ENCODE measurements at regions not wholly inside any gene's neighbourhood (a gene's known extent, or its start where the extent isn't known, plus 50 kb on each side); places are given as distances from the start of the nearest gene placed in this dataset.

DNA sequence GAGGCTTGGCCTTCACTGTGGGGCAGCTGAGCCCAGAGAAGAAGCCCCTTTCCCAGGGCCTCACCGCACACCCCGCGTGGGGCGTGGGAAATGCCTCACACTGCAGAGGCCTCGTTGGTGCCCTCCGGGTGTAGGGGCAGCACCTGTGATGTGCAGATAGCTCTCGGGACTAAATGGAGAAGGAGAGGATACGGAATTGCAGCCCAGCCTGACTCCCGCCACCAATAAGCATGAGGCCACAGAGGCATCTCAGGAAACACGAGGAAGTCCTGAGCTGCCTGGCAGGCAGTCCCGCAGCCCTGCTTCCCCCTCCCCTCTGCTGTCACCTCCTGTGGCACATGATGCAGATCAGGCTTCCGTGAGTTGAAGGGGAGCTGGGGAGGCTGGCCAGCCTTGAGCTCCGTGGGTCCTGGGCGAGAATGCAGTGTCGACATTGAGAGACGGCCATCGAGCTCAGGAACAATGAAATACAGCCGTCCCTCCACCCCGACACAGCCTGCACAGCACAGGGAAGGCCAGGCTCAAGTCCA is 59.6 kb upstream of the PPP2R2D start:
- no peak for DNase-seq

DNA sequence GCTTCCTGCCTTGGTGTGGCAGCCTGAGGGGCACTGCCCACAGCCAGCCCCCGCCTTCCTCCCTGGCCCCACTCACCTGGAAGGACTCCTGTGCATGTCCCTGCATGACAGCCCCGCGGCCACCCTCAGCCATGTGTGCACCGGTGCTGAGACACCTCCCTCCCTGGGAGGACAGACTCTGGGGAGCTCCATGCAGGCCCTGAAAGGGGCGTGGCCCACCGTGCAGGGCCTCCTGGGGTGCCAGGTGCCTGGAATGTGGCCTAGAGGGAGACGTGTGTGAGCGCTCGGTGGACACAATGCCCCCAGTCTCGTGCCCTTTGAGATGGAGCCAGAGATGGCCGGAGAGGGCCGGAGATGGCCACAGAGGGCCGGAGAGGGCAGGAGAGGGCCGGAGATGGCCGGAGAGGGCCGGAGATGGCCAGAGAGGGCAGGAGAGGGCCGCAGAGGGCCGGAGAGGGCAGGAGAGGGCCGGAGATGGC is 59.1 kb upstream of the PPP2R2D start:
- DNase-seq: no peak

GRCh38 chr10:131842351-131843088 is 58.3 kb upstream of the PPP2R2D start:
- DNase-seq: no peak

- DNase-seq: no peak
Measured at GRCh38 chr10:131843089-131843595, 57.7 kb upstream of the PPP2R2D start.

DNA sequence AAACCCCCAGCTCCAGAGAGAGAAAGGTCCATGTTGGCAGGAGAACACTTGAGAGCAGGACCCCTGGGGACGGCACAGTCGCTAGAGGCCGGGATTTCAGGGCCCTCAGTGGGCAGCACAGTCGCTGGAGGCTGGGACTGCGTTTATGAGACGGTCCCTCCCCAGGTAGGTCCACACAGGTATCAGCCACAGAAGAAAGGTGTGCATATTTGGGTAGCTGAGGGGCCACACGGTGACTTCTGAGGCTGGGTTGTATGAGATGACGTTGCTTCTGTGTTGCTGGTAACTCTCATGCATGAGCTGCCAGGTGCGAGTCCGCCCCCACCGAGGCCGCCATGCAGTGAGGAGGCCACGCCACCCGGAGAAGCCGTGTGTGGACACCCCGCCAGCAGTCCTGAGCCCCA is 56.9 kb upstream of the PPP2R2D start:
- DNase-seq: no peak

GRCh38 chr10:131844529-131845084 is 56.2 kb upstream of the PPP2R2D start:
- DNase-seq: no peak

DNA sequence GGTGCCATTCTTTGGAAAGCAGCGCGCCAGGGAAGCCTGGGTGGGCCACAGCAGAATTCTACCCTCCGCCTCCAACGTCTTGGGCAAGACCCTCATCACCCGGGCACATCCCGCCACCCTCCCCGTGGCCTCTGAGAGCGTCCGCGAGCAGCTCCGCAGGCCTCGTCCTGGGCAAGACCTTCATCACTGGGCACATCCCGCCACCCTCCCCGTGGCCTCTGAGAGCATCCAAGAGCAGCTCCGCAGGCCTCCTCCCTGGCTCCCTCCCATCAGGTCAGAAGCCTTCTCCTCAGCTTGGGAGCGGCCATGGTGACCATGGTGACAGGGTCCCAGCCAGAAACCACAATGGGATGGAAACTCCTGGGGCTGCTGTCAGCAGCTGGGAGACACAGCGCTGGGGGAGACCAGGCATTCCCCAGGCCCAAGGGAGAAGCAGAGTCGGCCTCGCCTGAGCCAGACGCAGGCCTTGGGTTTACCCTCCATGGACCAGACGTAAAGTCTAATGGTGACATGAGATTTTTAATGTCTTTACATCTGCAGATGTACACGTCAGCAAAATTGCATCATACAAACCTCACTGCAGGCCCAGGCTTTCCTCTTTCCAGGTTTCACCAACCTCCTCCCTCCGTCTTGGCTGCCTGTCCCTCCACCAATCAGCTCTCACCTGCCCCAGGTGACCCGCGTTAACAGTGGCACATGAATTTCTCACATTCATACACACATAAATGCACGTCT is 55.1 kb upstream of the PPP2R2D start:
- no peak for DNase-seq

DNA sequence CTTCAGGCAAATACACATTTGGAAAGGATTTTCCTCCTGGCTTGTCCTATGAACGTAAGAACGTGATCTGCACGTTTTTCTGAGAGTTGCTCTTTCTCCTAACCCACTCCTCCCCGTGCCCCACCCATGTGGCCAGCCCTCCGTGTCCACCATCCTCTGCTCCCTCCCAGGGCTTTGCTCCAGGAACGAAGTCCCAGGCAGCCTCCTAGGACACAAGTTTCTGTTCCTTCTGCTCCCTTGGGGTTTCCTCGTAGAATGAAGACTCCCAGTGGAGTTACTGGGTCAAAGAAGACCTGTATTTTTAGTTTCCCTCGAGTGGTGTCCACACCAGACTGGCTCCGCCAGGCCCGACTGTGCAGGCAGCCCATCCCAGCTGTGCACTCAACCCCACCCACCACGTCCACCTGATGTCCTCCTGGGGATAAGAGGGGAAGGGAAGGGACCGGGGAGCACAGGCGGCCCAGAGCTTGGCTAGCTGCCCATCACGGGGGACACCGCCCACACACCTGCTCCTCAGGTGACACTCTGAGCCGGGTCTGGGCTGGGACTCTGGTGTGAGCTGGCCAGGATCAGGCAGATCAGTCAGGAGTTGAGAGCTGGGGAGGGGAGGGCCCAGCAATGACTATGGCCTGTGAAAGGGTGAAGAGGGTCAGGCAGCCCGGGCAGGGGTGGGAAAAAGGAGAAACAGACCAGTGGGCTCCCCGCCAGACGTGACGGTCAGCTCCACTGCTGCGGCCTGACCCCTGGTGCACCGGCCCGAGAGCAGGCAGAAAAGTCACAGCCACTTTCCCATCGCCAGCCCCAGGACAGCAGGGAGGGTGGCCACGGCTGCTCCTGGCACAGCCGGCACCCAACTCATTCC is 54.3 kb upstream of the PPP2R2D start:
- DNase-seq: no peak

- DNase-seq: no peak
Measured at GRCh38 chr10:131847241-131847783, 53.5 kb upstream of the PPP2R2D start.

DNA sequence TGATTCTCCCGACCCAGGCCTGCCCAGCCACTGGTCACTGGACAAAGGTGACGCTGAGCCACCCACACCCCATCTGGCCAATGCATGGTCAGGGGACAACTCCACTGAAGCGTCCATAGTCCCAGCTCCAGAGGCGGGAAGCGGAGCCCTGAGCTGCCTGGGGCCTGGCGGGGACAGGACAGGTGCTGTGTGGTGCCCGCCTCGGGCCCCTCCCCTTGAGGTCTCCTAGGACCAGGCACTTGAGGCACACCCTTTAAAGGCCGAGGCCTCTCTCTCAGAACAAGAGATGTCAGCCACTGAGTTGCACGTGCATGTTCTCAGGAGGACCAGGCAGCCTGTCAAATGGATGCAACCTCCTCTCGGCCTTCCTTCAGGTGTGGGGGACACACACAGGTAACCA is 52.5 kb upstream of the PPP2R2D start:
- DNase-seq: no peak

GRCh38 chr10:131848741-131849590 is 51.8 kb upstream of the PPP2R2D start:
- DNase-seq: no peak

GRCh38 chr10:131849591-131850382 is 51.0 kb upstream of the PPP2R2D start:
- no peak for DNase-seq

GRCh38 chr10:131850383-131850870 is 50.4 kb upstream of the PPP2R2D start:
- DNase-seq: no peak

Data from nucleus accumbens (tissue), 56 donors.